ENCODE measurements at regions not wholly inside any gene's neighbourhood (a gene's known extent, or its start where the extent isn't known, plus 50 kb on each side); places are given as distances from the start of the nearest gene placed in this dataset.

DNA sequence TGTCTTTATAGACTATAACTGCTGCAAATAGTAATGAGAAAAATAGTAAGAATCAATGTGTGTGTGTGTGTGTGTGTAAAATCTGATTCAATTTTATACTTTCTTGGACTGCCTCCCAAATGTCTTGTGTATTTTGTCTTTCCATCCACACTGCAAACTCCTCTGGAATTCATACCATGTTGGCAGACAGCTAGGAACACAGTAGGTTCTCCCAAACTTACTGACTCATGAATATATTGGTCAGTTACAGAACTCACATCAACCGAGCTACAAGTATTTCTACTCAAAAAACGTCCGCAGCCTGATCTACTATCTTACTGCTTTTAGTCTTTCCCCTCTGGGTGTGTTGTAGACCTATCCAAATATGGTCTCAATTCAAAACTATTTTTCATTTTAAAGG, 542.7 kb upstream of the PSMD7 start:
- TF ChIP-seq POLR2AphosphoS5 (IDR thresholded peaks at IDR 0.05) (no peak), CTCF (IDR thresholded peaks at IDR 0.05) (no peak)

Data from suprapubic skin (tissue), 3 donors.